Neural progenitor cell (in vitro differentiated cells): ENCODE measurements at regions not wholly inside any gene's neighbourhood (a gene's known extent, or its start where the extent isn't known, plus 50 kb on each side); places are given as distances from the start of the nearest gene placed in this dataset.

Experiments used
- EZH2 ChIP-seq: fragments of 200-600 bp; sonication (generic); IDR thresholded peaks from 2 replicates; pipeline ENCODE4 v1.6.1; 2017; ENCODE audit warnings: antibody characterized with exemption, mild to moderate bottlenecking, moderate library complexity
- EZH2phosphoT487 ChIP-seq: fragments of 200-600 bp; sonication (generic); IDR thresholded peaks from 2 replicates; pipeline ENCODE4 v1.6.1; 2017; ENCODE audit warnings: antibody characterized with exemption
- TF ChIP-seq, protein P1 (sequence below): fragments of 200-600 bp; sonication (generic); IDR thresholded peaks from 2 replicates; pipeline ENCODE4 v1.5.1; 2017; ENCODE audit warnings: antibody characterized with exemption, mild to moderate bottlenecking

DNA sequence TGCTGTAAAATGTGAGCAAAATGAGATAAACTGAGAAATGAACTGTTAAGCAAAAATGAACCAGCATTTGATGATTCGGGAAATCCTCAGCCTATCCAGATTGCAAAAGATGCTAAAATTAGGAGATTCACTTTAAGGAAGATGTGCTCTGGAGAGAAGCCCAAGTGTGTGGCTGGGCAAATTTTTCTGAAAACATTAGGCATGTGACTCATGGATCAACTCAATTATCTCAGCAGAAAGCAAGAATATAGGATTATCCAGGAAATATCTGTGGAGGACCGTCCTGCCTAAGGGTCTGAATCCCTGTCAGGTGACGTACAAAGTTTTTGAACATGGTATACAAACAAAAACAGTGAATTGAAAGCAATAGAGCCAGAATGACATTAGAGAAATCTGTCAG, 1268.3 kb upstream of the TMEFF2 start:
- TF ChIP-seq, protein P1, sequence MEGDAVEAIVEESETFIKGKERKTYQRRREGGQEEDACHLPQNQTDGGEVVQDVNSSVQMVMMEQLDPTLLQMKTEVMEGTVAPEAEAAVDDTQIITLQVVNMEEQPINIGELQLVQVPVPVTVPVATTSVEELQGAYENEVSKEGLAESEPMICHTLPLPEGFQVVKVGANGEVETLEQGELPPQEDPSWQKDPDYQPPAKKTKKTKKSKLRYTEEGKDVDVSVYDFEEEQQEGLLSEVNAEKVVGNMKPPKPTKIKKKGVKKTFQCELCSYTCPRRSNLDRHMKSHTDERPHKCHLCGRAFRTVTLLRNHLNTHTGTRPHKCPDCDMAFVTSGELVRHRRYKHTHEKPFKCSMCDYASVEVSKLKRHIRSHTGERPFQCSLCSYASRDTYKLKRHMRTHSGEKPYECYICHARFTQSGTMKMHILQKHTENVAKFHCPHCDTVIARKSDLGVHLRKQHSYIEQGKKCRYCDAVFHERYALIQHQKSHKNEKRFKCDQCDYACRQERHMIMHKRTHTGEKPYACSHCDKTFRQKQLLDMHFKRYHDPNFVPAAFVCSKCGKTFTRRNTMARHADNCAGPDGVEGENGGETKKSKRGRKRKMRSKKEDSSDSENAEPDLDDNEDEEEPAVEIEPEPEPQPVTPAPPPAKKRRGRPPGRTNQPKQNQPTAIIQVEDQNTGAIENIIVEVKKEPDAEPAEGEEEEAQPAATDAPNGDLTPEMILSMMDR = no peak
- no peak for TF ChIP-seq EZH2phosphoT487
- TF ChIP-seq EZH2 = no peak
